OCI-LY1 (cell line): ENCODE measurements at regions not wholly inside any gene's neighbourhood (a gene's known extent, or its start where the extent isn't known, plus 50 kb on each side); places are given as distances from the start of the nearest gene placed in this dataset.

Source experiments
- H2AFZ ChIP-seq: fragments of 200-600 bp; sonication (generic), shearing (Covaris generic); 2 replicates; pipeline ENCODE4 v1.6.0; 2014; ENCODE audit warnings: antibody characterized with exemption, mild to moderate bottlenecking, low read length
- H3F3A ChIP-seq: fragments of 200-600 bp; sonication (generic), shearing (Covaris generic); 2 replicates; pipeline ENCODE4 v1.6.0; 2014; ENCODE audit warnings: mild to moderate bottlenecking, antibody characterized with exemption, low read length, moderate library complexity; ENCODE audit not compliant: insufficient read depth
- H3K27ac ChIP-seq: fragments of 200-600 bp; sonication (generic); 2 replicates; pipeline ENCODE4 v1.5.1; 2014; ENCODE audit warnings: low read length, mixed run types, mild to moderate bottlenecking, low read depth; ENCODE audit not compliant: poor library complexity, severe bottlenecking
- H3K27me3 ChIP-seq: fragments of 200-600 bp; sonication (generic); 2 replicates; pipeline ENCODE4 v1.6.0; 2014; ENCODE audit warnings: antibody characterized with exemption, mild to moderate bottlenecking, low read length, moderate library complexity; ENCODE audit not compliant: insufficient read depth
- H3K36me3 ChIP-seq: fragments of 200-600 bp; sonication (generic); 2 replicates; pipeline ENCODE4 v1.6.1; 2014; ENCODE audit warnings: mild to moderate bottlenecking, antibody characterized with exemption, low read length, moderate library complexity, mixed read lengths; ENCODE audit not compliant: insufficient read depth
- H3K4me1 ChIP-seq: fragments of 200-600 bp; sonication (generic); 2 replicates; pipeline ENCODE4 v1.5.1; 2014; ENCODE audit warnings: mild to moderate bottlenecking, low read length, moderate library complexity; ENCODE audit not compliant: insufficient read depth, severe bottlenecking
- H3K4me2 ChIP-seq: fragments of 200-600 bp; sonication (generic), shearing (Covaris generic); 2 replicates; pipeline ENCODE4 v1.6.1; 2014; ENCODE audit warnings: low read length
- H3K4me3 ChIP-seq: fragments of 200-600 bp; sonication (generic); 2 replicates; pipeline ENCODE4 v1.5.1; 2014; ENCODE audit warnings: low read length, low read depth, mild to moderate bottlenecking, mixed read lengths; ENCODE audit not compliant: poor library complexity, severe bottlenecking
- H3K79me2 ChIP-seq: fragments of 200-600 bp; shearing (Covaris generic); 2 replicates; pipeline ENCODE4 v1.6.1; 2016; ENCODE audit warnings: mixed run types, low read length, mixed read lengths; ENCODE audit not compliant: insufficient read depth
- H3K9ac ChIP-seq: fragments of 200-600 bp; sonication (generic), shearing (Covaris generic); 2 replicates; pipeline ENCODE4 v1.6.1; 2014; ENCODE audit warnings: mild to moderate bottlenecking, low read length, mixed read lengths
- H3K9me2 ChIP-seq: fragments of 200-600 bp; sonication (generic), shearing (Covaris generic); 2 replicates; pipeline ENCODE4 v1.6.1; 2014; ENCODE audit warnings: low read depth, mild to moderate bottlenecking, low read length, mixed read lengths
- H3K9me3 ChIP-seq: fragments of 200-600 bp; shearing (Covaris generic); 2 replicates; pipeline ENCODE4 v1.6.1; 2014; ENCODE audit warnings: low read length, mixed read lengths
- H4K20me1 ChIP-seq: fragments of 200-600 bp; sonication (generic), shearing (Covaris generic); 2 replicates; pipeline ENCODE4 v1.6.0; 2016; ENCODE audit warnings: mild to moderate bottlenecking, low read length; ENCODE audit not compliant: insufficient read depth
- CTCF ChIP-seq: fragments of 200-600 bp; sonication (generic), shearing (Covaris generic); IDR thresholded peaks from 2 replicates; pipeline ENCODE4 v1.5.1; 2017; ENCODE audit warnings: mild to moderate bottlenecking, antibody characterized with exemption, low read length, moderate library complexity, mixed read lengths
- EZH2 ChIP-seq: fragments of 200-600 bp; sonication (generic), shearing (Covaris generic); IDR thresholded peaks from 2 replicates; pipeline ENCODE4 v1.8.0; 2017; ENCODE audit warnings: borderline replicate concordance, mixed run types, mild to moderate bottlenecking, antibody characterized with exemption, low read length, moderate library complexity, mixed read lengths

- H3K9me3 ChIP-seq: no peaks in the 10 kb centered on the region
- no peak overlapping the region for H3K4me2 ChIP-seq
- 0 out of 2 replicates have a peak, but pooled peaks cover 6% of the 10 kb centered on the region for H3K79me2 ChIP-seq
- no peak overlapping the region for H3K4me3 ChIP-seq
- peaks cover 11% of the 10 kb centered on the region for H3K36me3 ChIP-seq
- no peak overlapping the region for H3K27ac ChIP-seq
- H3K27me3 ChIP-seq: no peaks in the 10 kb centered on the region
- no peaks in the 10 kb centered on the region for H3K9me2 ChIP-seq
- no peak overlapping the region for H2AFZ ChIP-seq
- no peaks in the 10 kb centered on the region for H3K4me1 ChIP-seq
- no peak for TF ChIP-seq EZH2
- no peak for TF ChIP-seq CTCF
- no peaks in the 10 kb centered on the region for H3F3A ChIP-seq
- no peak overlapping the region for H3K9ac ChIP-seq
- H4K20me1 ChIP-seq: no peaks in the 10 kb centered on the region
These were observed 212.4 kb downstream of the BRD1 start for GRCh38 chr22:49614966-49615965.

GRCh38 chr22:49613511-49614270 is 214.0 kb downstream of the BRD1 start:
- Histone ChIP-seq H3K9me2 (no peaks in the 10 kb centered on the region), H3K79me2 (0 out of 2 replicates have a peak, but pooled peaks cover 6% of the 10 kb centered on the region), H4K20me1 (no peaks in the 10 kb centered on the region), H3K27me3 (no peaks in the 10 kb centered on the region), H3K9ac (no peak overlapping the region), H3K4me3 (no peak overlapping the region), H3K4me2 (no peak overlapping the region), H3K9me3 (no peaks in the 10 kb centered on the region), H3K36me3 (peaks cover 22% of the 10 kb centered on the region), H2AFZ (no peak overlapping the region), H3K27ac (no peak overlapping the region), H3F3A (no peaks in the 10 kb centered on the region), H3K4me1 (no peaks in the 10 kb centered on the region)
- TF ChIP-seq EZH2 (no peak), CTCF (no peak)

GRCh38 chr22:49613108-49613507 is 214.6 kb downstream of the BRD1 start:
- Histone ChIP-seq H3K9me3 (no peaks in the 10 kb centered on the region), H4K20me1 (no peaks in the 10 kb centered on the region), H3K9ac (no peak overlapping the region), H3K27me3 (no peaks in the 10 kb centered on the region), H3K9me2 (no peaks in the 10 kb centered on the region), H3K4me3 (no peak overlapping the region), H3K36me3 (peaks cover 27% of the 10 kb centered on the region), H3K79me2 (0 out of 2 replicates have a peak, but pooled peaks cover 6% of the 10 kb centered on the region), H2AFZ (no peak overlapping the region), H3F3A (no peaks in the 10 kb centered on the region), H3K27ac (no peak overlapping the region), H3K4me2 (no peak overlapping the region), H3K4me1 (no peaks in the 10 kb centered on the region)
- TF ChIP-seq CTCF (no peak), EZH2 (no peak)
